Right lobe of liver (tissue), 6 donors: ENCODE measurements at regions not wholly inside any gene's neighbourhood (a gene's known extent, or its start where the extent isn't known, plus 50 kb on each side); places are given as distances from the start of the nearest gene placed in this dataset.

Source experiments
- ATAC-seq, 4 donors: fragments of 200-7000 bp; cut with Tn5 transposase; one replicate each; pipeline ENCODE4 v1.9.1; 2020; ENCODE audit warnings: mild to moderate bottlenecking in 4 of 4, moderate library complexity in 4 of 4
- DNase-seq, 3 donors: peaks; one replicate each; pipeline ENCODE4 v3.0.0-alpha.2; 2020
- H3K27ac ChIP-seq, 3 donors: fragments of 200-600 bp; one replicate each; pipeline ENCODE4 v1.8.0; 2022
- H3K27me3 ChIP-seq, 2 donors: fragments of 200-600 bp; one replicate each; pipeline ENCODE4 v1.8.0; 2022
- H3K36me3 ChIP-seq, 4 donors: fragments of 200-600 bp; sonication (generic) in 1 of 4; one replicate each; pipeline versions ENCODE4 v1.5.1 to v1.8.0; 2017 to 2022; ENCODE audit warnings: control low read depth in 1 of 4
- H3K4me1 ChIP-seq, 4 donors: fragments of 200-600 bp; sonication (generic) in 1 of 4; one replicate each; pipeline versions ENCODE4 v1.5.1 to v1.8.0; 2017 to 2022; ENCODE audit warnings: control low read depth in 1 of 4
- H3K4me3 ChIP-seq, 3 donors: fragments of 200-600 bp; one replicate each; pipeline ENCODE4 v1.8.0; 2022
- H3K9me3 ChIP-seq, 4 donors: fragments of 200-600 bp; sonication (generic) in 1 of 4; one replicate each; pipeline versions ENCODE4 v1.5.1 to v1.8.0; 2017 to 2022; ENCODE audit warnings: control low read depth in 1 of 4
- POLR2A ChIP-seq: fragments of 450-650 bp; IDR thresholded peaks from one replicate; pipeline ENCODE4 v1.6.1; 2017; ENCODE audit warnings: antibody characterized with exemption, mild to moderate bottlenecking
- WGBS: methylation state at CpG from one replicate; pipeline ENCODE4 v1.1.6; 2018; ENCODE audit warnings: low coverage, low lambda C conversion rate; ENCODE audit not compliant: insufficient coverage; ENCODE audit errors: missing lambda C conversion rate; 5-methylcytosine and 5-hydroxymethylcytosine counted together
- intact Hi-C, 2 donors: fragments of 100-400 bp; cut with DNase I; formaldehyde crosslinking; loops; one replicate each; pipeline versions ENCODE4 v1.11.2 to v1.14.1; 2022
- TF ChIP-seq, protein P1 (sequence below), 4 donors: fragments of 200-600 bp in 3 of 4; fragments of 450-650 bp in 1 of 4; IDR thresholded peaks; one replicate each; pipeline versions ENCODE4 v1.5.1 to v1.8.0; 2016 to 2022; ENCODE audit warnings: antibody characterized with exemption in 4 of 4, mild to moderate bottlenecking in 2 of 4
- donor health status: DM: no; HTN: yes; CAD: no.
- donor health status: DM: no; HTN: no; CAD: no.
- donor health status: DM: no; HTN: no; CAD: no.
- donor health status: DM: no; HTN: yes; CAD: no.
- donor health status: DM: no; HTN: yes; CAD: no.

DNA sequence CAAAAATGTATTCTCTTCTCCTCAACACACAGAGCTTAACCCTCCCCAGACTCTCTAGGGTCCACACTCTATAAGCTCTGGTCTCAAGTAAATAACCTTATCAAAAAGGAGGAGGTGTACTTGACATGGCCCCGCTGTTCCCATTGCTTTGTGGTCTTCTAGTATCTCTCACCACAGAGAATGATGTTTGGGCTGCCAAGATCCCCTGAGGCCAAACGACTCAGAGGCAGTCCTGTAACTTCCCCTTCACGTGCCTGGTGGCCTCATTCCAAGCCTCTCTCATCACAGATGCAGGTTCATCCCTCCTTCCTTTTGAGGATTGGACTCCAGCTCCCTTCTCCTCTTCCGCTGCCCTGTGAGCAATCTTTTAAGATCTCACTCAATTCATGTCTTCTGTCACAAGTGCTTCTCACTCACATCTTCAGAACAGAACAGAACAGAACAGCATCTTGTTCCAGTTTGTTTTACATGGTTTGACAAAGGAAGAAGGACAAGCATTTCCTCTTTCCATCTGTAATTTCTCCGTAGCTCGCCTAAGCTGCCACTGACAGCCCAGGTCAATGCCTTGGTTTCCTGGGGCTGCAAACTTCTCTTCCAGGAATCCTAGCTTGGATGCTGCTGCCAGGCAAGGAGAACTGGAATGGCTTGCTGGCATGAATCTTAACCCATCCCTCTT lies 541.5 kb downstream of the CD83 start:
- TF ChIP-seq POLR2A, result no peak
- TF ChIP-seq, protein P1, sequence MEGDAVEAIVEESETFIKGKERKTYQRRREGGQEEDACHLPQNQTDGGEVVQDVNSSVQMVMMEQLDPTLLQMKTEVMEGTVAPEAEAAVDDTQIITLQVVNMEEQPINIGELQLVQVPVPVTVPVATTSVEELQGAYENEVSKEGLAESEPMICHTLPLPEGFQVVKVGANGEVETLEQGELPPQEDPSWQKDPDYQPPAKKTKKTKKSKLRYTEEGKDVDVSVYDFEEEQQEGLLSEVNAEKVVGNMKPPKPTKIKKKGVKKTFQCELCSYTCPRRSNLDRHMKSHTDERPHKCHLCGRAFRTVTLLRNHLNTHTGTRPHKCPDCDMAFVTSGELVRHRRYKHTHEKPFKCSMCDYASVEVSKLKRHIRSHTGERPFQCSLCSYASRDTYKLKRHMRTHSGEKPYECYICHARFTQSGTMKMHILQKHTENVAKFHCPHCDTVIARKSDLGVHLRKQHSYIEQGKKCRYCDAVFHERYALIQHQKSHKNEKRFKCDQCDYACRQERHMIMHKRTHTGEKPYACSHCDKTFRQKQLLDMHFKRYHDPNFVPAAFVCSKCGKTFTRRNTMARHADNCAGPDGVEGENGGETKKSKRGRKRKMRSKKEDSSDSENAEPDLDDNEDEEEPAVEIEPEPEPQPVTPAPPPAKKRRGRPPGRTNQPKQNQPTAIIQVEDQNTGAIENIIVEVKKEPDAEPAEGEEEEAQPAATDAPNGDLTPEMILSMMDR (IDR thresholded peaks at IDR 0.05), result no peak
- intact Hi-C loops, result no loop called here
- Histone ChIP-seq H3K27me3 (no peaks in the 10 kb centered on the region), H3K27ac (no peak overlapping the region), H3K9me3 (no peaks in the 10 kb centered on the region), H3K4me1 (no peaks in the 10 kb centered on the region), H3K36me3 (no peaks in the 10 kb centered on the region), H3K4me3 (no peak overlapping the region)
- WGBS, result 25% methylated on average over 6 of the region's 6 CpGs
- DNase-seq, result no peak
- peak in 1 of 4 donors; percentile 12 for ATAC-seq

DNA sequence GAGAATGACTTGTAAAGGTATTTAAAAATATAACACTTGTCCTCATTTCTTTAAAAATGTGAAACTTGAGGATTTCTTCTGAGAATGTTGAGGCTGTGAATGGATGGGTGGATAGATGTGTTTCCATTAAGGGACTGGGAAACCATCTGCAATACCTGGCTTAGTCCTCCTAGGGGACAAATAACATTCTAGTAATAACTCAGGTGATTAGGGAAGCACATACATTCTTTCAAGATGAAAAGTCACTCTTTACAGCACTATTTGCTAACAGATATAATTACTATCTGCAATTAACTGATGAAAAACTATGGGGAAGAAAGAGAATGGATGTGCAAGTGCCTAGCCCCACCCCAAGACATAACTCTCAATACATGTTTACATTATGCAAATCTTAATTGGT lies 542.3 kb downstream of the CD83 start:
- DNase-seq, result no peak
- intact Hi-C loops, result no loop called here
- H3K36me3 ChIP-seq, result no peaks in the 10 kb centered on the region
- H3K4me1 ChIP-seq, result no peaks in the 10 kb centered on the region
- TF ChIP-seq POLR2A, result no peak
- no peak for ATAC-seq
- no peaks in the 10 kb centered on the region for H3K9me3 ChIP-seq
- no peak overlapping the region for H3K4me3 ChIP-seq
- no peak overlapping the region for H3K27ac ChIP-seq
- H3K27me3 ChIP-seq, result no peaks in the 10 kb centered on the region

DNA sequence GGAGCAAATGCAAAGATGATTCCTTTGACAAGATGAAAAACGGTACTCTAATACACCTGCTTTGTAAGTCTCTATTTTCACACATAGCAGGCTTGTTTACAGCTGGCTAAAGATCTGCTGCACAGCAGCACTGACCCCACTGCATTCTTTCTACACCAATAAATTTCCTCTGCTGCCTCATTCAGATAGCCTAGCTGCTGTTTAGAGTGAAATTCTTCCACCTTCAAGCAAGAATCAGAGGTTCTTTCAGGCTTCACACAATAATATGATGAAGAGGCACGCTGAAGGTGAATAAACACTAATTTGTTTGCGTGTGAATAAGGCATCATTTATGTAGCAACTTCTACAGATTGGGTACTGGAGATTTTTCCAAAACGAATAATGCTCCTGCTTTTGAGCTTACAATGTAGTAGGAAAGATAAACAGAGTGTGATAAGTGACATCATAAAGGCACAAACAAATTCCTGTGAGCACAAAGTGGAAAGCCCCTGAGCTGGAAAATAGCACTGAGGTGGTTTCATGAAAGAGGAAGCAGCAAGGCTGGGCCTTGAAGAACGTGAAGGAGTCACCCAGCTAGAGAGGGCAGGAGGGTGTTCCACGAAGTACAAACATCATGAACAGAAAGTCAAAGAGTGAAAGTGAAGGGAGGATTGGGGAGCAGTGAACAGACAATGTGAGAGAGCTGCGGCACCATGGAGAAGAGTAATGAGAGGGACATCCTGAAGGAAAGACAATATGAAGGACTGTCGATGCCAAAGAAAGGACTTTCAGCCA lies 543.4 kb downstream of the CD83 start:
- no peaks in the 10 kb centered on the region for H3K9me3 ChIP-seq
- TF ChIP-seq, protein P1 (IDR thresholded peaks at IDR 0.05), result no peak
- H3K4me1 ChIP-seq, result no peaks in the 10 kb centered on the region
- no peak overlapping the region for H3K4me3 ChIP-seq
- DNase-seq (no peak), ATAC-seq (peak in 2 of 4 donors; percentile 32 to 54)
- WGBS, result 40% methylated on average over 8 of the region's 8 CpGs
- no peaks in the 10 kb centered on the region for H3K36me3 ChIP-seq
- no peaks in the 10 kb centered on the region for H3K27me3 ChIP-seq
- intact Hi-C loops, result no loop called here
- no peak overlapping the region for H3K27ac ChIP-seq

DNA sequence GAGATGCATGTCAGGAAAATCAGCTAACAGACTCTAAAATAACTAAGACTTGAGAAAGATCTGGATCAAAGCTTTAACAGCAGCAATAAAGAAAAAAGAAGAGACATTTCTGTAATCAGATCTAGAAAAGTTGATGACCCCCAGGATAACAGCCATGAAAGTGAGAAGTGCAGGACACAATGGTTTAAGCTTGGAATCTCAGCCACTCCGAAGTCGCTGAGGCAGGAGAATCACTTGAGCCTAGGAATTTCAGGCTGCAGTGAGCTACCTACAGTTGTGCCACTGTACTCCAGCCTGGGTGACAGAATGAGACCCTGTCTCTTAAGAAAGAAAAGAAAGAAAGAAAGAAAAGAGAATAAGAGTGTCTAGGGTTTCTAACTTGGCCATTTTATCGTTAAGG lies 544.1 kb downstream of the CD83 start:
- ATAC-seq (no peak), DNase-seq (no peak)
- TF ChIP-seq POLR2A, result no peak
- TF ChIP-seq, protein P1 (IDR thresholded peaks at IDR 0.05), result no peak
- no peaks in the 10 kb centered on the region for H3K36me3 ChIP-seq
- 89% methylated on average over 1 of the region's 3 CpGs for WGBS
- no peaks in the 10 kb centered on the region for H3K4me1 ChIP-seq
- intact Hi-C loops, result no loop called here
- no peak overlapping the region for H3K4me3 ChIP-seq
- no peaks in the 10 kb centered on the region for H3K9me3 ChIP-seq
- no peak overlapping the region for H3K27ac ChIP-seq
- H3K27me3 ChIP-seq, result no peaks in the 10 kb centered on the region

DNA sequence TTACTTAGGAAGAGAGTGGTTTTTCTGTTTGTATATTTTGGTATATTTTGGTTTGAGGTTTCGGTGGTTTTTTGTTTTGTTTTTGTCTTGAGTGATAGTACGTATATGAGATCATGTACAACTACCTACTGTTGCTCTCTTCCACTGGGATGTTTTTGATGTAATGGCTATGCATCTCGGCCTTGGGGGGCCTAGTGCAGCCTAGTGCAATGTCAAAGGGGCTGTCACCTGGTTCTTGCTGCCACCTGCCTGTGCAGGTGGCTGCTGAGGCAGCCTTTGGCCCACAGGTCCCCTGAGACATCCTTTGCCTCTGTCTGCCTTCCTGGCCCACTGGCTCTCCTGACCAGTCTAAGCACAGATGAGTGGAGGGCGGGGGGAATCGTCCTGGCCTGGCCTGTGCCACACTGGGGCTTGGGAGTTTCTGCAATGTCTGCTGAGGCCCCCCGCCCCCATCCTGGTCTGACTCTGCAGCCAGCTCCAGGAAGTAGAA lies 546.6 kb downstream of the CD83 start:
- no peaks in the 10 kb centered on the region for H3K27me3 ChIP-seq
- TF ChIP-seq, protein P1 (IDR thresholded peaks at IDR 0.05), result no peak
- no peak for TF ChIP-seq POLR2A
- ATAC-seq (no peak), DNase-seq (no peak)
- no peaks in the 10 kb centered on the region for H3K4me1 ChIP-seq
- H3K27ac ChIP-seq, result no peak overlapping the region
- H3K9me3 ChIP-seq, result no peaks in the 10 kb centered on the region
- no peak overlapping the region for H3K4me3 ChIP-seq
- WGBS, result 57% methylated on average over 3 of the region's 6 CpGs
- intact Hi-C loops, result no loop called here
- no peaks in the 10 kb centered on the region for H3K36me3 ChIP-seq
